GM03348 (cell line): ENCODE measurements at regions not wholly inside any gene's neighbourhood (a gene's known extent, or its start where the extent isn't known, plus 50 kb on each side); places are given as distances from the start of the nearest gene placed in this dataset.

ENCODE experiments used
- DNase-seq: peaks from one replicate; pipeline ENCODE4 v3.0.0; 2012; ENCODE audit warnings: low spot score

- no peak for DNase-seq
Observed at GRCh38 chr21:34192646-34193285, 119.4 kb downstream of the MRPS6 start.

GRCh38 chr21:34195335-34195734, 122.0 kb downstream of the MRPS6 start:
- no peak for DNase-seq

GRCh38 chr21:34196996-34197395, 123.6 kb downstream of the MRPS6 start:
- no peak for DNase-seq

GRCh38 chr21:34197561-34197960, 124.2 kb downstream of the MRPS6 start:
- no peak for DNase-seq

- no peak for DNase-seq
Observed at GRCh38 chr21:34198231-34199120, 125.1 kb downstream of the MRPS6 start.

GRCh38 chr21:34199121-34199910, 125.9 kb downstream of the MRPS6 start:
- no peak for DNase-seq

GRCh38 chr21:34200288-34200905, 127.0 kb downstream of the MRPS6 start:
- no peak for DNase-seq

GRCh38 chr21:34201001-34201400, 127.6 kb downstream of the MRPS6 start:
- DNase-seq, result no peak

- DNase-seq, result no peak
Observed at GRCh38 chr21:34201481-34201858, 128.1 kb downstream of the MRPS6 start.

- peak; percentile 19 for DNase-seq
Observed at GRCh38 chr21:34202553-34203372, 129.4 kb downstream of the MRPS6 start.

- no peak for DNase-seq
Observed at GRCh38 chr21:34203851-34204420, 130.6 kb downstream of the MRPS6 start.

- DNase-seq, result no peak
Observed at GRCh38 chr21:34204481-34205439, 131.4 kb downstream of the MRPS6 start.

GRCh38 chr21:34205811-34206571, 132.6 kb downstream of the MRPS6 start:
- no peak for DNase-seq

GRCh38 chr21:34213959-34214358, 140.6 kb downstream of the MRPS6 start:
- no peak for DNase-seq

- no peak for DNase-seq
Observed at GRCh38 chr21:34215501-34215900, 142.1 kb downstream of the MRPS6 start.

- no peak for DNase-seq
Observed at GRCh38 chr21:34215911-34216717, 142.7 kb downstream of the MRPS6 start.

GRCh38 chr21:34216718-34217032, 143.3 kb downstream of the MRPS6 start:
- DNase-seq, result no peak

- no peak for DNase-seq
Observed at GRCh38 chr21:34217263-34217662, 143.9 kb downstream of the MRPS6 start.
